Kidney epithelial cell (primary cell): ENCODE measurements at regions not wholly inside any gene's neighbourhood (a gene's known extent, or its start where the extent isn't known, plus 50 kb on each side); places are given as distances from the start of the nearest gene placed in this dataset.
A peak's percentile ranks its signal among the peaks of the same experiment; 100 is the strongest.

Experiments used
- DNase-seq: peaks from one replicate; pipeline ENCODE4 v3.0.0-alpha.2; 2010; ENCODE audit warnings: low read depth
- H3K27me3 ChIP-seq: 2 replicates; pipeline ENCODE4 v1.6.0; 2011; ENCODE audit warnings: low read length; ENCODE audit not compliant: control insufficient read depth, insufficient read depth
- H3K36me3 ChIP-seq: 2 replicates; pipeline ENCODE4 v1.5.1; 2011; ENCODE audit warnings: low read length; ENCODE audit not compliant: control insufficient read depth, insufficient read depth
- H3K4me3 ChIP-seq: 2 replicates; pipeline ENCODE4 v1.5.1; 2011; ENCODE audit warnings: low read depth, mild to moderate bottlenecking, control low read depth, low read length
- TF ChIP-seq, protein P1 (sequence below): IDR thresholded peaks from 2 replicates; pipeline ENCODE4 v1.5.1; 2011; ENCODE audit warnings: mild to moderate bottlenecking, moderate library complexity, low read length, control low read depth, inconsistent platforms; ENCODE audit not compliant: insufficient read depth, poor library complexity, severe bottlenecking

DNA sequence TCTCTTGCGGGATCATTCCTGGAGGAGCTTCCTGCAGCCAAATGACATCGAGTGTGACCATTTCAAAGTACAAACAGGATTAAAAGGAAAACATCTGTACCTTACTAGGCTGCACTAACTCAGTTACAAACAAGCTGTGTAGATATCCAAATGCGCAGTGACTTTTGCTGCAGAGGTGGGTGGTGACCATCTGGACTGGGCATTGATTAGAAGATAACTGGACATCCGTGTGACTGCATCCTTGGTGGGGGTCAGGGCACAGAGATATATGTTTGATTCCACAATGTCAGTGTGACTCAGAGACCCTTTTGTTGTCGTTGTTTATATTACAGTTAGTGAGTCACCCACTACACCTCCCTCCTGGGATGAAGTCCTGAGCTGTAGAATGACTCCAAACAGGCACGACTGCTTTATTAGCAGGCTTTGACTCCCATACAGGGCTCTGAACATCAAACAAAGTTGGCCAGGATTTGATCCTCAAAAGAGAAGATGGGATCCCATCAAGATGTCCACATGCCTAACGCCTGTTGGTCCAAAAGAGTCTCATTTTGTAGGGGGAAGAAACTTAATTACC is 56.7 kb upstream of the SDK1 start:
- Histone ChIP-seq H3K36me3 (no peaks in the 10 kb centered on the region), H3K4me3 (no peak overlapping the region)
- DNase-seq, result peak; percentile 82

DNA sequence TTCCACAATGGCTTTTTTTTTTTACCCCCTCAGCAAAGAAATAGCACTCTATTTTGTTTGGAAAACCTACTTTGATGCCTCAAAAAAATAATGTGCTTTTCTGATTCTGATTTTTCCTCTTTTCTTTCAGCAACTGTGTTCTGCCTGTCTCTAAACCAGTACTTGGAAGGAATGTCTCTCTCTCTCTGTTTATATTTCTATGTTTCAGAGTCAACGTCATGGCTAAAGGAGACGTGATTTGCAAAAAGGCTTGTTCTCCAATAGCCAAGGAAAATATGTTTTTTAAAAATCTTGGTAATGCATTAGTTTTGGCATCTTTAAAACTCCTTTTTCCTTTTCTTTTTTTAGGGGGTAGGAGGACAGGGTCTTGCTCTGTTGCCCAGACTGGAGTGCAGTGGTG is 56.0 kb upstream of the SDK1 start:
- TF ChIP-seq, protein P1, sequence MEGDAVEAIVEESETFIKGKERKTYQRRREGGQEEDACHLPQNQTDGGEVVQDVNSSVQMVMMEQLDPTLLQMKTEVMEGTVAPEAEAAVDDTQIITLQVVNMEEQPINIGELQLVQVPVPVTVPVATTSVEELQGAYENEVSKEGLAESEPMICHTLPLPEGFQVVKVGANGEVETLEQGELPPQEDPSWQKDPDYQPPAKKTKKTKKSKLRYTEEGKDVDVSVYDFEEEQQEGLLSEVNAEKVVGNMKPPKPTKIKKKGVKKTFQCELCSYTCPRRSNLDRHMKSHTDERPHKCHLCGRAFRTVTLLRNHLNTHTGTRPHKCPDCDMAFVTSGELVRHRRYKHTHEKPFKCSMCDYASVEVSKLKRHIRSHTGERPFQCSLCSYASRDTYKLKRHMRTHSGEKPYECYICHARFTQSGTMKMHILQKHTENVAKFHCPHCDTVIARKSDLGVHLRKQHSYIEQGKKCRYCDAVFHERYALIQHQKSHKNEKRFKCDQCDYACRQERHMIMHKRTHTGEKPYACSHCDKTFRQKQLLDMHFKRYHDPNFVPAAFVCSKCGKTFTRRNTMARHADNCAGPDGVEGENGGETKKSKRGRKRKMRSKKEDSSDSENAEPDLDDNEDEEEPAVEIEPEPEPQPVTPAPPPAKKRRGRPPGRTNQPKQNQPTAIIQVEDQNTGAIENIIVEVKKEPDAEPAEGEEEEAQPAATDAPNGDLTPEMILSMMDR, result no peak
- H3K36me3 ChIP-seq, result no peaks in the 10 kb centered on the region
- no peak overlapping the region for H3K4me3 ChIP-seq
- no peak for DNase-seq
- no peaks in the 10 kb centered on the region for H3K27me3 ChIP-seq

More for the DNA sequence above, 56.7 kb upstream of the SDK1 start:
- TF ChIP-seq, protein P1, result no peak
- H3K27me3 ChIP-seq, result no peaks in the 10 kb centered on the region

DNA sequence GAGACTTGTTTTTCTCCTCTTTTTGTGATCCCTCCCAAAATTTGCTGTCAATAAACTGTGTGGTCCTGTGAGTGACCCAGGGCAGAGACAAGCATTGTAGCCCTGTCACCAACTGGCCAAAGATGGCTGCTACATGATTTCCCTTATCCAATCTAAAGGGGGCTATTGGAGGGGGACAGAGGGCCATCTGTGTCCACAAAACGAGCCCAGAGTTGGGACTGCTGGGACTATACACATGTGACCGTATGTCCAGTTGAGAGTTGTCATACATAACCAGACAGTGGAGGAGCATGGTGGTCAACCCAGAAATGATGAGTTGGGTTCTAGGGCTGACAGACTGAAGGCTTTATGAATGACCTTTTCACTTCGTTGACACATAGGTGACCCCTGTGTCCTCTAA is 55.3 kb upstream of the SDK1 start:
- no peak overlapping the region for H3K4me3 ChIP-seq
- no peak for DNase-seq
- TF ChIP-seq, protein P1, result no peak
- no peaks in the 10 kb centered on the region for H3K27me3 ChIP-seq
- H3K36me3 ChIP-seq, result no peaks in the 10 kb centered on the region

DNA sequence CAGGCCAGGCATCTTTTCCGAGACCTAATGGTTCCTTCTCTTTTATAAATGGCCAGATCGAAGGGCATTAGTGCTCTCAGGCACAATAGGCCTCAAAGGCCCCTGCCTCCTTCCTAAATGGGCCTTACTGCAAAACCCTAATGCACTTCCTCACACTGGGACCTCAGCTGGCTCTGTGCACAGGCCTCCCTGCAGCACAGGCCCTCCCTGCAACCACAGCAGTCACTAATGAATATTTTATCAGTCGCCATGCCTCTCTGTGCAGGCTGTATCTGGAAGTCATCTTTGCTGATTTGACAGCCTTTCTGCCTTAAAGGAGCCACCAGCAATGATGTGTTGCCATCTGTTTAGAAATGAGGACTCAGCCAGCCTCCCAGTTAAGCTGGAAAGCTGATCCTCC is 54.9 kb upstream of the SDK1 start:
- no peak for DNase-seq
- Histone ChIP-seq H3K27me3 (no peaks in the 10 kb centered on the region), H3K4me3 (no peak overlapping the region), H3K36me3 (no peaks in the 10 kb centered on the region)
- TF ChIP-seq, protein P1, result no peak

DNA sequence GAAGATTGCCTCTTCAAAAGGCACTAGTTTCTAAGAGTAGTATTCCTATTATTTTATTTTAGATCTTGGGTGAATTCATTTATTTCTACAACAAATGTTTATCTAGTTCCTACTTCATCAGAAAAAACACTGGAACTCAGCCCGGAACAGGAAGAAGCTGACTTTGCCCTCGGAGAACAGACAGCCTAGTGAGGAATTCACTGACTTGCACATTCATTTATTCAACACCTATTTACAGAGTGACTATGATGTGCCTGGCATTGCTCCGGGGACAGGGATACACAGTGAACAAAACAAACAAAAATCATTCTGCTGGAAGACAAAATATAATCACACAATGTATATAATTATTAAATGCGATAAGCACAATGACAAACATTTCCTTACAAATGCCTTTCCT is 54.4 kb upstream of the SDK1 start:
- H3K36me3 ChIP-seq, result no peaks in the 10 kb centered on the region
- H3K27me3 ChIP-seq, result no peaks in the 10 kb centered on the region
- DNase-seq, result no peak
- no peak overlapping the region for H3K4me3 ChIP-seq
- TF ChIP-seq, protein P1, result no peak

DNA sequence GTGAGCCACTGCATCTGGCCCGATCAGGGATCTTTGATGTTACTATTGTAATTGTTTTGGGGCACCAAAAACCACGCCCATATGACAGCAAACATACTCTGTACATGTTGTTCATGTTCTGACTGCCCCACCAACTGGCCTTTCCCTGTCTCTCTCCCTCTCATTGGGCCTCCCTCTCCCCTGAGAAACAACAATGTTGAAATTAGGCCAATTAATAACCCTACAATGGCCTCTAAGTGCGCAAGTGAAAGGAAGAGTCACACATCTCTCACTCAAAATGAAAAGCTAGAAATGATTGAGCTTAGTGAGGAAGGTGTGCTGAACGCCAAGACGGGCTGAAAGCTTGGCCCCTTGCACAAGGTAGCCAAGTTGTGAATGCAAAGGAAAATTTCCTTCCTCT is 50.3 kb upstream of the SDK1 start:
- Histone ChIP-seq H3K27me3 (no peaks in the 10 kb centered on the region), H3K4me3 (no peak overlapping the region), H3K36me3 (no peaks in the 10 kb centered on the region)
- DNase-seq, result no peak
- TF ChIP-seq, protein P1, result no peak
